ENCODE measurements at regions not wholly inside any gene's neighbourhood (a gene's known extent, or its start where the extent isn't known, plus 50 kb on each side); places are given as distances from the start of the nearest gene placed in this dataset.

DNA sequence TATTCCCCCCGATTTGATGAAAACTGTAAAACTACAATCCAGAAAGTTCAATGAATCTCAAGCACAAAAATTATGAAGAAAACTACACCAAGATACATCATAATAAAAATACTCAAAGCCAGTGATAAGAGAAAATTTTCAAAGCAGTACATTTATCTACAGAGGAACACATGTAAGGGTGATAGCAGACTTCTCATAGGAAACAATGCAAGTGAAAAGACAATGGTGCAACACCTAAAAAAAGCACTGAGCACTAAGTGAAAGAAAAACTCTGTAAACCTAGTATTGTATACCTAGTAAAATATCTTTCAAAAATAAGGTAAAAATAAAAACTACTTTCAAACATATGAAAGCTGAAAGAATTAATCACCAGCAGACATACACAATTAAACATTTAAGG is 76.1 kb upstream of the IRF2BP2 start:
- TF ChIP-seq POLR2A (IDR thresholded peaks at IDR 0.05; ENCODE audit: low read length) (no peak), GATA1 (IDR thresholded peaks at IDR 0.05; ENCODE audit: low read depth, low read length) (no peak)
